IMR-90 (cell line): ENCODE measurements at regions not wholly inside any gene's neighbourhood (a gene's known extent, or its start where the extent isn't known, plus 50 kb on each side); places are given as distances from the start of the nearest gene placed in this dataset.
A peak's percentile ranks its signal among the peaks of the same experiment; 100 is the strongest.

Experiments used
- ATAC-seq: fragments of 200-7000 bp; cut with Tn5 transposase; 2 replicates; pipeline ENCODE4 v1.9.1; 2020; ENCODE audit warnings: low read depth, mild to moderate bottlenecking, moderate library complexity
- BruUV-seq: library from RNA; stranded (reverse); fragments of 400-500 nt; replicated peaks from 2 replicates; lab custom pipeline; 2021; lab: Mats Ljungman, UMichigan
- CTCF ChIA-PET: fragments of 300-600 bp; formaldehyde crosslinking; extraction: SDS; loops from one replicate; lab custom pipeline; 2021; ENCODE audit warnings: antibody characterized with exemption; lab: Yijun Ruan, JAX
- POLR2A ChIA-PET: fragments of 300-600 bp; sonication (Branson Sonifier 250); formaldehyde crosslinking; loops from one replicate; lab custom pipeline; 2022; ENCODE audit warnings: antibody characterized with exemption; ENCODE audit not compliant: unreplicated experiment; lab: Charles Lee
- DNase-seq: peaks from one replicate; pipeline ENCODE4 v3.0.0; 2013
- H2AFZ ChIP-seq: replicated peaks from 2 replicates; pipeline ENCODE3; 2013; ENCODE audit warnings: low read length, mild to moderate bottlenecking; ENCODE audit not compliant: poor library complexity
- H2AK5ac ChIP-seq: 2 replicates; pipeline ENCODE4 v1.6.1; 2013; ENCODE audit warnings: low read depth, low read length, inconsistent platforms
- H2AK9ac ChIP-seq: replicated peaks from 2 replicates; pipeline ENCODE3; 2013; ENCODE audit warnings: mild to moderate bottlenecking, low read depth, low read length, moderate library complexity; ENCODE audit not compliant: poor library complexity
- H2BK120ac ChIP-seq: 2 replicates; pipeline ENCODE4 v1.6.1; 2013; ENCODE audit warnings: low read depth, low read length, inconsistent platforms
- H2BK15ac ChIP-seq: 3 replicates; pipeline ENCODE4 v1.6.1; 2013; ENCODE audit warnings: low read depth, low read length, inconsistent platforms
- H2BK20ac ChIP-seq: 2 replicates; pipeline ENCODE4 v1.6.1; 2013; ENCODE audit warnings: low read depth, mild to moderate bottlenecking, inconsistent platforms, low read length, moderate library complexity
- H2BK5ac ChIP-seq: 2 replicates; pipeline ENCODE4 v1.6.1; 2013; ENCODE audit warnings: mild to moderate bottlenecking, low read depth, low read length, inconsistent platforms; ENCODE audit not compliant: poor library complexity, severe bottlenecking
- H3K14ac ChIP-seq: replicated peaks from 2 replicates; pipeline ENCODE4 v1.6.1; 2013; ENCODE audit warnings: low read depth, low read length, inconsistent platforms
- H3K18ac ChIP-seq: 2 replicates; pipeline ENCODE4 v1.6.1; 2013; ENCODE audit warnings: low read depth, low read length, control low read depth
- H3K23ac ChIP-seq: 2 replicates; pipeline ENCODE4 v1.6.1; 2013; ENCODE audit warnings: low read depth, low read length, inconsistent platforms
- H3K27ac ChIP-seq: 2 replicates; pipeline ENCODE4 v1.5.1; 2013; ENCODE audit warnings: mild to moderate bottlenecking, control low read depth, low read length; ENCODE audit not compliant: insufficient read depth
- H3K27me3 ChIP-seq: 2 replicates; pipeline ENCODE4 v1.6.1; 2013; ENCODE audit warnings: low read length; ENCODE audit not compliant: control insufficient read depth, insufficient read depth
- H3K36me3 ChIP-seq: 2 replicates; pipeline ENCODE4 v1.6.1; 2013; ENCODE audit warnings: low read length, mixed read lengths; ENCODE audit not compliant: control insufficient read depth, insufficient read depth
- H3K4ac ChIP-seq: 2 replicates; pipeline ENCODE4 v1.6.1; 2013; ENCODE audit warnings: low read depth, low read length, inconsistent platforms
- H3K4me1 ChIP-seq: 2 replicates; pipeline ENCODE4 v1.6.1; 2013; ENCODE audit warnings: low read length, mixed read lengths; ENCODE audit not compliant: control insufficient read depth, insufficient read depth
- H3K4me2 ChIP-seq: 2 replicates; pipeline ENCODE4 v1.6.1; 2013; ENCODE audit warnings: low read depth, mild to moderate bottlenecking, control low read depth, low read length, moderate library complexity
- H3K4me3 ChIP-seq: 2 replicates; pipeline ENCODE4 v1.5.1; 2013; ENCODE audit warnings: low read depth, mild to moderate bottlenecking, control low read depth, low read length, moderate library complexity; ENCODE audit not compliant: insufficient read depth
- H3K56ac ChIP-seq: 2 replicates; pipeline ENCODE4 v1.6.1; 2013; ENCODE audit warnings: low read length, inconsistent platforms; ENCODE audit not compliant: insufficient read depth; ENCODE audit errors: extremely low read depth
- H3K79me1 ChIP-seq, 2 experiments: 2 replicates each; pipeline ENCODE4 v1.6.1; 2013; ENCODE audit warnings: low read length in 2 of 2, inconsistent platforms in 1 of 2, low read depth in 1 of 2
- H3K9ac ChIP-seq: 2 replicates; pipeline ENCODE4 v1.6.1; 2013; ENCODE audit warnings: low read depth, low read length, control low read depth
- H3K9me1 ChIP-seq: 2 replicates; pipeline ENCODE4 v1.6.1; 2013; ENCODE audit warnings: low read length, inconsistent platforms; ENCODE audit not compliant: insufficient read depth
- H3K9me3 ChIP-seq: 2 replicates; pipeline ENCODE4 v1.6.1; 2013; ENCODE audit warnings: low read length; ENCODE audit not compliant: control insufficient read depth, insufficient read depth
- H4K20me1 ChIP-seq: 2 replicates; pipeline ENCODE4 v1.6.1; 2013; ENCODE audit warnings: low read length, inconsistent platforms; ENCODE audit not compliant: insufficient read depth
- H4K5ac ChIP-seq: 2 replicates; pipeline ENCODE4 v1.6.1; 2013; ENCODE audit warnings: mild to moderate bottlenecking, low read depth, low read length, control low read depth
- H4K8ac ChIP-seq, 2 experiments: 2 replicates each; pipeline ENCODE4 v1.6.1; 2013; ENCODE audit warnings: low read depth in 2 of 2, low read length in 2 of 2, control low read depth in 1 of 2, inconsistent platforms in 1 of 2
- H4K91ac ChIP-seq: 2 replicates; pipeline ENCODE4 v1.6.1; 2013; ENCODE audit warnings: low read depth, low read length, inconsistent platforms; ENCODE audit not compliant: insufficient read depth
- CEBPB ChIP-seq: IDR thresholded peaks from 2 replicates; pipeline ENCODE4 v1.6.1; 2012; ENCODE audit warnings: low read depth, low read length, improper control_type of control experiment
- FOS ChIP-seq: fragments of 150-350 bp; IDR thresholded peaks from 2 replicates; pipeline ENCODE4 v1.6.1; 2016; ENCODE audit warnings: low read depth, low read length
- MAFK ChIP-seq: IDR thresholded peaks from 2 replicates; pipeline ENCODE4 v1.6.1; 2012; ENCODE audit warnings: low read depth, low read length, improper control_type of control experiment
- MAZ ChIP-seq: IDR thresholded peaks from 2 replicates; pipeline ENCODE4 v1.6.1; 2012; ENCODE audit warnings: low read depth, mild to moderate bottlenecking, low read length, improper control_type of control experiment, moderate library complexity, borderline replicate concordance
- MXI1 ChIP-seq: IDR thresholded peaks from 2 replicates; pipeline ENCODE4 v1.6.1; 2012; ENCODE audit warnings: low read depth, mild to moderate bottlenecking, low read length, moderate library complexity, borderline replicate concordance
- NFE2L2 ChIP-seq: fragments of 150-350 bp; IDR thresholded peaks from 2 replicates; pipeline ENCODE4 v1.6.1; 2016; ENCODE audit warnings: low read depth, mild to moderate bottlenecking, low read length
- POLR2A ChIP-seq: IDR thresholded peaks from 2 replicates; pipeline ENCODE4 v1.6.1; 2012; ENCODE audit warnings: mild to moderate bottlenecking, low read depth, low read length
- RAD21 ChIP-seq: IDR thresholded peaks from 2 replicates; pipeline ENCODE4 v1.6.1; 2012; ENCODE audit warnings: low read length, improper control_type of control experiment
- RCOR1 ChIP-seq: IDR thresholded peaks from 2 replicates; pipeline ENCODE4 v1.6.1; 2012; ENCODE audit warnings: mild to moderate bottlenecking, low read length, improper control_type of control experiment; ENCODE audit not compliant: insufficient replicate concordance
- RFX5 ChIP-seq: IDR thresholded peaks from 2 replicates; pipeline ENCODE4 v1.8.0; 2012; ENCODE audit warnings: low read depth, mild to moderate bottlenecking, low read length, moderate library complexity
- SMC3 ChIP-seq: fragments of 150-350 bp; IDR thresholded peaks from 2 replicates; pipeline ENCODE4 v1.6.1; 2016; ENCODE audit warnings: low read depth, mild to moderate bottlenecking, antibody characterized with exemption, low read length, moderate library complexity
- dilution Hi-C: fragments of 300-500 bp; cut with HindIII; formaldehyde crosslinking; loops from one replicate; pipeline ENCODE4 v1.14.3; 2018; ENCODE audit warnings: low sequenced_read_pairs; ENCODE audit not compliant: unreplicated experiment
- in situ Hi-C: fragments of 300-500 bp; cut with MboI; formaldehyde crosslinking; loops from 3 replicates; pipeline ENCODE4 v1.14.3; 2019; ENCODE audit warnings: low sequenced_read_pairs, inconsistent platforms, mixed read lengths
- intact Hi-C: fragments of 100-400 bp; cut with micrococcal nuclease; formaldehyde crosslinking; loops from 2 replicates; pipeline ENCODE4 v1.10.0; 2022
- TF ChIP-seq, protein P1 (sequence below): fragments of 150-350 bp; IDR thresholded peaks from 2 replicates; pipeline ENCODE4 v1.6.1; 2017; ENCODE audit warnings: mild to moderate bottlenecking, antibody characterized with exemption, low read length, low read depth
- TF ChIP-seq, protein P2 (sequence below): conservative IDR thresholded peaks from 2 replicates; pipeline ENCODE4 v1.5.1; 2012; ENCODE audit warnings: mild to moderate bottlenecking, low read depth, low read length, improper control_type of control experiment

DNA sequence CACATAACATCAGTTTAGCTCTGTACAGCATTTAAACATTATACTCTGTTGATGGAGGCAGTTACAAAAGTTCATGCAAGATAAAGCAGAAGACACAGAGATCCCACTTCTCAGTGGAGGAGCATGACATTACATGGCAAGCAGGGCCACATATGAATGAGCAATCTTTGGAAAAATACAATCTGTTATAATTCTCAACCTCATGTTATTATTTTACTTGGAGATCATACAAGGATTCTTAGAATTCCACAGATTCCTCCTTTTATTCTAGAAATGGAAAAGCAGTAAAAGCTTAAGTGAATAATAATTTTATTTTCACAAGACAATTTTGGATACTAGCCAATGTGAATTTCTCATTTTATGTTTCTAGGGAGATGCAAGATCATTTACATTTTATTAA is 66.6 kb downstream of the IFI44 start:
- Histone ChIP-seq H3K36me3 (no peaks in the 10 kb centered on the region), H4K5ac (no peak overlapping the region), H2BK15ac (no peak overlapping the region), H3K18ac (no peak overlapping the region; the same call in 1 of the 2 replicates), H4K91ac (no peak overlapping the region), H3K4me1 (peaks cover 7% of the 10 kb centered on the region), H3K56ac (no peak overlapping the region), H3K4ac (no peak overlapping the region), H3K27ac (no peak overlapping the region), H2AFZ (no peak overlapping the region), H3K9me3 (no peaks in the 10 kb centered on the region), H3K4me2 (no peak overlapping the region), H3K4me3 (no peak overlapping the region), H3K9ac (no peak overlapping the region), H3K79me1 (no peaks in the 10 kb centered on the region), H2AK9ac (no peak overlapping the region), H3K27me3 (no peaks in the 10 kb centered on the region), H3K14ac (no peak overlapping the region), H2BK20ac (no peak overlapping the region), H2AK5ac (no peak overlapping the region), H2BK120ac (no peak overlapping the region), H4K20me1 (no peaks in the 10 kb centered on the region), H2BK5ac (peak overlapping the region; percentile 24), H3K9me1 (no peaks in the 10 kb centered on the region), H3K23ac (no peak overlapping the region), H4K8ac (no peak overlapping the region)
- in situ Hi-C loops = no loop called here
- DNase-seq = peak; percentile 49
- ChIA-PET CTCF (no interaction called here), POLR2A (no interaction called here)
- ATAC-seq = peak; percentile 40
- dilution Hi-C loops = no loop called here
- intact Hi-C loops = no loop called here
- no TSS peak for BruUV-seq
- TF ChIP-seq NFE2L2 (no peak), RCOR1 (no peak), RAD21 (no peak), RFX5 (no peak), CEBPB (no peak), FOS (no peak), MAZ (no peak), MXI1 (no peak), POLR2A (no peak), MAFK (no peak), SMC3 (no peak)
- TF ChIP-seq, protein P1, sequence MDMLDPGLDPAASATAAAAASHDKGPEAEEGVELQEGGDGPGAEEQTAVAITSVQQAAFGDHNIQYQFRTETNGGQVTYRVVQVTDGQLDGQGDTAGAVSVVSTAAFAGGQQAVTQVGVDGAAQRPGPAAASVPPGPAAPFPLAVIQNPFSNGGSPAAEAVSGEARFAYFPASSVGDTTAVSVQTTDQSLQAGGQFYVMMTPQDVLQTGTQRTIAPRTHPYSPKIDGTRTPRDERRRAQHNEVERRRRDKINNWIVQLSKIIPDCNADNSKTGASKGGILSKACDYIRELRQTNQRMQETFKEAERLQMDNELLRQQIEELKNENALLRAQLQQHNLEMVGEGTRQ = no peak
- TF ChIP-seq, protein P2, sequence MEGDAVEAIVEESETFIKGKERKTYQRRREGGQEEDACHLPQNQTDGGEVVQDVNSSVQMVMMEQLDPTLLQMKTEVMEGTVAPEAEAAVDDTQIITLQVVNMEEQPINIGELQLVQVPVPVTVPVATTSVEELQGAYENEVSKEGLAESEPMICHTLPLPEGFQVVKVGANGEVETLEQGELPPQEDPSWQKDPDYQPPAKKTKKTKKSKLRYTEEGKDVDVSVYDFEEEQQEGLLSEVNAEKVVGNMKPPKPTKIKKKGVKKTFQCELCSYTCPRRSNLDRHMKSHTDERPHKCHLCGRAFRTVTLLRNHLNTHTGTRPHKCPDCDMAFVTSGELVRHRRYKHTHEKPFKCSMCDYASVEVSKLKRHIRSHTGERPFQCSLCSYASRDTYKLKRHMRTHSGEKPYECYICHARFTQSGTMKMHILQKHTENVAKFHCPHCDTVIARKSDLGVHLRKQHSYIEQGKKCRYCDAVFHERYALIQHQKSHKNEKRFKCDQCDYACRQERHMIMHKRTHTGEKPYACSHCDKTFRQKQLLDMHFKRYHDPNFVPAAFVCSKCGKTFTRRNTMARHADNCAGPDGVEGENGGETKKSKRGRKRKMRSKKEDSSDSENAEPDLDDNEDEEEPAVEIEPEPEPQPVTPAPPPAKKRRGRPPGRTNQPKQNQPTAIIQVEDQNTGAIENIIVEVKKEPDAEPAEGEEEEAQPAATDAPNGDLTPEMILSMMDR = no peak
